AG09309 (cell line): ENCODE measurements at regions not wholly inside any gene's neighbourhood (a gene's known extent, or its start where the extent isn't known, plus 50 kb on each side); places are given as distances from the start of the nearest gene placed in this dataset.

Source experiments
- DNase-seq: peaks from one replicate; pipeline ENCODE4 v3.0.0-alpha.2; 2010; ENCODE audit warnings: low read depth
- H3K4me3 ChIP-seq: 2 replicates; pipeline ENCODE4 v1.5.1; 2011; ENCODE audit warnings: mild to moderate bottlenecking, low read depth, low read length, moderate library complexity; ENCODE audit not compliant: control insufficient read depth
- CTCF ChIP-seq: IDR thresholded peaks from 2 replicates; pipeline ENCODE4 v1.5.1; 2011; ENCODE audit warnings: mild to moderate bottlenecking, low read depth, low read length, inconsistent platforms; ENCODE audit not compliant: insufficient read depth, control insufficient read depth; ENCODE audit errors: missing control alignments

GRCh38 chr5:26054594-26054993 lies 983.8 kb downstream of the CDH9 start:
- no peak overlapping the region for H3K4me3 ChIP-seq
- no peak for DNase-seq
- no peak for TF ChIP-seq CTCF

GRCh38 chr5:26034813-26035212 lies 1003.6 kb downstream of the CDH9 start:
- H3K4me3 ChIP-seq = no peak overlapping the region
- no peak for DNase-seq
- TF ChIP-seq CTCF = no peak

GRCh38 chr5:26031481-26031880 lies 1006.9 kb downstream of the CDH9 start:
- DNase-seq = no peak
- no peak for TF ChIP-seq CTCF
- no peak overlapping the region for H3K4me3 ChIP-seq

- no peak for TF ChIP-seq CTCF
- no peak overlapping the region for H3K4me3 ChIP-seq
- no peak for DNase-seq
These were observed 1012.3 kb downstream of the CDH9 start for GRCh38 chr5:26026044-26026443.

- no peak for DNase-seq
- TF ChIP-seq CTCF = no peak
- H3K4me3 ChIP-seq = no peak overlapping the region
These were observed 1013.6 kb downstream of the CDH9 start for GRCh38 chr5:26024774-26025173.

- no peak for DNase-seq
- H3K4me3 ChIP-seq = no peak overlapping the region
- TF ChIP-seq CTCF = no peak
These were observed 1015.0 kb downstream of the CDH9 start for GRCh38 chr5:26023361-26023760.

GRCh38 chr5:26014206-26014605 lies 1024.2 kb downstream of the CDH9 start:
- no peak for TF ChIP-seq CTCF
- DNase-seq = no peak
- no peak overlapping the region for H3K4me3 ChIP-seq
